Neural crest cell (in vitro differentiated cells): ENCODE measurements at regions not wholly inside any gene's neighbourhood (a gene's known extent, or its start where the extent isn't known, plus 50 kb on each side); places are given as distances from the start of the nearest gene placed in this dataset.

Experiments used
- DNase-seq: peaks from one replicate; pipeline ENCODE4 v3.0.0; 2021; ENCODE audit warnings: low read depth, mixed read lengths, low spot score
- H3K27ac Mint-ChIP-seq: one replicate; pipeline ENCODE4 v1.8.0; 2021; ENCODE audit warnings: mild to moderate bottlenecking, mixed read lengths; ENCODE audit not compliant: unreplicated experiment
- H3K27me3 Mint-ChIP-seq: 2 replicates; pipeline ENCODE4 v1.8.0; 2021; ENCODE audit warnings: low read depth, mild to moderate bottlenecking, mixed read lengths
- H3K36me3 Mint-ChIP-seq: 2 replicates; pipeline ENCODE4 v1.8.0; 2021; ENCODE audit warnings: low read depth, mild to moderate bottlenecking, mixed read lengths
- H3K4me1 Mint-ChIP-seq: 2 replicates; pipeline ENCODE4 v1.8.0; 2021; ENCODE audit warnings: mixed read lengths
- H3K4me3 Mint-ChIP-seq: one replicate; pipeline ENCODE4 v1.8.0; 2021; ENCODE audit warnings: mild to moderate bottlenecking, mixed read lengths
- H3K9me3 Mint-ChIP-seq: 2 replicates; pipeline ENCODE4 v1.8.0; 2021; ENCODE audit warnings: mixed read lengths
- CTCF ChIP-seq: fragments of 200-600 bp; sonication (generic); conservative IDR thresholded peaks from 2 replicates; pipeline ENCODE4 v1.5.0; 2021; ENCODE audit warnings: antibody characterized with exemption, mild to moderate bottlenecking

DNA sequence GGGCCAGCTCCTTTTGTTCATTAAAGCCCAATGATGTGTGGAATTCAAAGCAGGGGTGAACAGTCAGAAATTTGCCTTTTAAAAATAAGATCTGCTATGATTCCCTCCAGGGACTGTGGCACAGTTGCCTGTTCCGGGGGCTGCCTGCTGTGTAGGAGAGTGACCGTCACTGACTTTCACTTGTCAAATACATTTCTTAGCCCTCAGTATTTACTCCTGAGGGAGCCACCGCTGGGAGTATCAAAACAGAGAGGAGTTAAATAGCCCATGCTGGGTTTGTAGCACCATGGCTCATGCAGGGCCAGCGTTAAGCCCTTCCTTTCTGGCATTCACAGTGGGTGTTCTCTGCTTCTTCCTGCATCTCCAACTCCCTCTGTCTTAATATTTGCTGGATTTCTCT, 897.8 kb downstream of the SORCS3 start:
- no peak for DNase-seq
- peak overlapping the region; percentile 81 for H3K27ac Mint-ChIP-seq
- H3K4me1 Mint-ChIP-seq: peaks cover 24% of the 10 kb centered on the region
- H3K27me3 Mint-ChIP-seq: no peaks in the 10 kb centered on the region
- TF ChIP-seq CTCF: no peak
- peak overlapping the region; percentile 18 for H3K4me3 Mint-ChIP-seq
- H3K9me3 Mint-ChIP-seq: peaks cover 6% of the 10 kb centered on the region
- no peaks in the 10 kb centered on the region for H3K36me3 Mint-ChIP-seq

GRCh38 chr10:105535478-105535877, 894.4 kb downstream of the SORCS3 start:
- no peaks in the 10 kb centered on the region for H3K27me3 Mint-ChIP-seq
- DNase-seq: no peak
- H3K9me3 Mint-ChIP-seq: peaks cover 11% of the 10 kb centered on the region
- H3K27ac Mint-ChIP-seq: no peak overlapping the region
- no peaks in the 10 kb centered on the region for H3K36me3 Mint-ChIP-seq
- H3K4me1 Mint-ChIP-seq: peaks cover 19% of the 10 kb centered on the region
- no peak for TF ChIP-seq CTCF
- H3K4me3 Mint-ChIP-seq: no peak overlapping the region

DNA sequence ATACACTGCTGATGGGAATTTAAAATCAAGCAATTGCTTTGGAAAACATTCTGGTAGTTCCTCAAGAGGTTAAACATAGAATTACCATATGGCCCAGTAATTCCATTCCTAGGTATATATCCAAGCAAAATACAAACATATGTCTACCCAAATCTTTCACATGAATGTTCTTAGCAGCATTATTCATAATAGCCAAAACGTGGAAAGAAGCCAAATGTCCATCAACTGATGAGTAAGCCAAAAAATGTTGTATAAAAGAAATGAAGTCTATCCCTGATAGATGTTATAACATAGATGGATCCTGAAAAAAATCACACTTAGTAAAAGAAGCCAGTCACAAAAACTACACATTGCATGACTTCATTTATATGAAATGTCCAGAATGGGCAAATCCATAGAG, 893.0 kb downstream of the SORCS3 start:
- TF ChIP-seq CTCF: no peak
- no peak for DNase-seq
- Mint-ChIP-seq H3K9me3 (peaks cover 11% of the 10 kb centered on the region), H3K27me3 (no peaks in the 10 kb centered on the region), H3K27ac (no peak overlapping the region), H3K4me3 (no peak overlapping the region), H3K4me1 (peaks cover 13% of the 10 kb centered on the region), H3K36me3 (no peaks in the 10 kb centered on the region)

GRCh38 chr10:105516511-105516910, 875.4 kb downstream of the SORCS3 start:
- H3K4me1 Mint-ChIP-seq: no peaks in the 10 kb centered on the region
- no peak for TF ChIP-seq CTCF

DNA sequence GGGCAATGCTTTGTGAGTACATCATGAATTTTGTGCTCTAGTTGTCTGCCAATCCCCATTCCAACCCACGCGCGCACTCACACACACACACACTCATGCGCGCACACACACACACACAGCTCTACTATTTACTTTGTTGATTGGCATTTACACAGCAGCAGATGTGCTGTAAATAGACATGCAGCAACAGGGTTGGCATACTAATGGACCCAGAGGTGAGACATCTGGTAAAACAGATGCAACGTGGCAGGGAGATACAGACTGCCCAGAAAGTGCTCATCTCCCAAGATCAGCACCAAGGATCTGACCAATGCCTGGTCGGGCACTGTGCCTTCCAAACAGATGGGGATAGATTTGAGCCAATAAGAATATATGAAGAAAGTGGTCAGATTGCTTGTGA, 873.0 kb downstream of the SORCS3 start:
- Mint-ChIP-seq H3K4me3 (no peak overlapping the region), H3K36me3 (no peaks in the 10 kb centered on the region), H3K27ac (no peak overlapping the region), H3K4me1 (no peaks in the 10 kb centered on the region), H3K9me3 (no peaks in the 10 kb centered on the region), H3K27me3 (no peaks in the 10 kb centered on the region)
- TF ChIP-seq CTCF: no peak
- DNase-seq: no peak

More at GRCh38 chr10:105516511-105516910, 875.4 kb downstream of the SORCS3 start:
- no peak for DNase-seq
- no peak overlapping the region for H3K27ac Mint-ChIP-seq
- no peak overlapping the region for H3K4me3 Mint-ChIP-seq
- H3K9me3 Mint-ChIP-seq: no peaks in the 10 kb centered on the region
- H3K27me3 Mint-ChIP-seq: no peaks in the 10 kb centered on the region
- H3K36me3 Mint-ChIP-seq: no peaks in the 10 kb centered on the region

- DNase-seq: no peak
- Mint-ChIP-seq H3K4me1 (no peaks in the 10 kb centered on the region), H3K4me3 (no peak overlapping the region), H3K9me3 (no peaks in the 10 kb centered on the region), H3K27ac (no peak overlapping the region), H3K36me3 (no peaks in the 10 kb centered on the region), H3K27me3 (no peaks in the 10 kb centered on the region)
- TF ChIP-seq CTCF: no peak
Observed at GRCh38 chr10:105509517-105509916, 868.4 kb downstream of the SORCS3 start.
